ENCODE measurements at regions not wholly inside any gene's neighbourhood (a gene's known extent, or its start where the extent isn't known, plus 50 kb on each side); places are given as distances from the start of the nearest gene placed in this dataset.

DNA sequence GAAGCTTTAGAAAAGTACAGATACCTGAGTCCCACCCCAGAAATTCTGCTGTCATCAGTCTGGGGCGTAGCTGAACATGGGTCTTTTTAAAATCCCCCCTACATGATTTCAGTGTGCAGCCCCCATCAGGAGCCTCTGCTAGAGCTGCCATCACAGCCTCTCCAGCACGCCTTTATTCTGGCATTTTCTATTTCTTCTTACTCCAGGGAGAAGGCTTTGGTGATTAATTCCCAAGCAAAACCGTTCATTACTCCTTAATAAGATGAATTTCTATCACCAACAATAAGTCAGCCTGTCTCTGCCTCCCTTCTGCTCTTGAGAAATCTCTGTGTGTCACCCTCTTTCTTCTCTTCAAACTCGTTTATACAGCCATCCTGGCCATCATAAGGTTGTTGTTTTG is 160.3 kb downstream of the KATNAL1 start:
- CTCF ChIA-PET: interaction anchor here (0.6 to 1.2 kb wide), 2 partner anchors 14 to 21 kb away, joined by 3 to 5 read pairs; no protein-coding TSS in a partner anchor
- TF ChIP-seq, protein P1, sequence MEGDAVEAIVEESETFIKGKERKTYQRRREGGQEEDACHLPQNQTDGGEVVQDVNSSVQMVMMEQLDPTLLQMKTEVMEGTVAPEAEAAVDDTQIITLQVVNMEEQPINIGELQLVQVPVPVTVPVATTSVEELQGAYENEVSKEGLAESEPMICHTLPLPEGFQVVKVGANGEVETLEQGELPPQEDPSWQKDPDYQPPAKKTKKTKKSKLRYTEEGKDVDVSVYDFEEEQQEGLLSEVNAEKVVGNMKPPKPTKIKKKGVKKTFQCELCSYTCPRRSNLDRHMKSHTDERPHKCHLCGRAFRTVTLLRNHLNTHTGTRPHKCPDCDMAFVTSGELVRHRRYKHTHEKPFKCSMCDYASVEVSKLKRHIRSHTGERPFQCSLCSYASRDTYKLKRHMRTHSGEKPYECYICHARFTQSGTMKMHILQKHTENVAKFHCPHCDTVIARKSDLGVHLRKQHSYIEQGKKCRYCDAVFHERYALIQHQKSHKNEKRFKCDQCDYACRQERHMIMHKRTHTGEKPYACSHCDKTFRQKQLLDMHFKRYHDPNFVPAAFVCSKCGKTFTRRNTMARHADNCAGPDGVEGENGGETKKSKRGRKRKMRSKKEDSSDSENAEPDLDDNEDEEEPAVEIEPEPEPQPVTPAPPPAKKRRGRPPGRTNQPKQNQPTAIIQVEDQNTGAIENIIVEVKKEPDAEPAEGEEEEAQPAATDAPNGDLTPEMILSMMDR (IDR thresholded peaks at IDR 0.05; ENCODE audit: low read depth, low read length): no peak
- Histone ChIP-seq H3K4me3 (ENCODE audit: low read depth, low read length) (no peak overlapping the region), H3K27ac (ENCODE audit: low read depth, low read length) (no peak overlapping the region), H3K27me3 (ENCODE audit: control insufficient read depth, insufficient read depth, low read length) (peaks cover 6% of the 10 kb centered on the region), H3K9me3 (ENCODE audit: control insufficient read depth, insufficient read depth, low read length) (peaks cover 4% of the 10 kb centered on the region; the same call in 1 of the 2 replicates)
- POLR2A ChIA-PET: interaction anchor here (0.5 kb wide), 1 partner anchor 201 kb away, joined by 4 read pairs; no protein-coding TSS in a partner anchor
- DNase-seq (ENCODE audit: low read depth, low spot score): no peak

DNA sequence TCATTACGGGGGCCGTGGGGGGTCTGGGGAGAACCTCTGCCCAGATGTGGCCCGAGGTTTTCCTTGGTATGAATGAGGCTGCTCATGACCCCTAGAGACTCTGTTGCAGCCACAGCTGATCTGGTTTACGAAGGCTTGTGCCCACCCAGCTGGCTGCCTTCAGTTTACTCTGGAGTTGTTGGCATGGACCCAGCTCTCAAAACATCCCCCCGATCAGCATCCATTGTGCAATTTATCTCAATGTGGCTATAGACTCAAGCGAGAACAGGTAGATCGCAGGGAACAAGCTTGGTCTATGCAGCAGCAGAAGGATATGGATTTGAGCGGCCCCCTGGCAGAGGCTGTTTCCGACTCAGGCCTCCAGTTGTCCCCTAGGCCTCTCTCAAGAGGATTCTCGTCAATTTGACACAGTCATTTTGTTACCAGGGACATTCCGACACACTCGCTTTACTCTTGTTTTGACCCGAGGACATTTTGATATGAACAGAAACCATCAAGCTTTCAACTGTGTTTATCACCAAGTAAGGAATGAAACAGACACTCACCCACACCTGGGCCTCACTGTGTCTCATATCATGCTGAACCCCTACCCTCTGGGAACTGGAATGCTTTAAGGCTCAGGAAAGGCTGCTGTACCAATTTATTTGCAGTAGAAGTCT is 161.5 kb downstream of the KATNAL1 start:
- Histone ChIP-seq H3K4me3 (ENCODE audit: low read depth, low read length) (no peak overlapping the region), H3K9me3 (ENCODE audit: control insufficient read depth, insufficient read depth, low read length) (peaks cover 4% of the 10 kb centered on the region; the same call in 1 of the 2 replicates), H3K27ac (ENCODE audit: low read depth, low read length) (no peak overlapping the region), H3K27me3 (ENCODE audit: control insufficient read depth, insufficient read depth, low read length) (peaks cover 6% of the 10 kb centered on the region)
- DNase-seq (ENCODE audit: low read depth, low spot score): no peak
- TF ChIP-seq, protein P1 (IDR thresholded peaks at IDR 0.05; ENCODE audit: low read depth, low read length): no peak
- POLR2A ChIA-PET: no interaction called here
- CTCF ChIA-PET: interaction anchor here (0.6 to 1.1 kb wide), 2 partner anchors 14 to 296 kb away, joined by 4 to 7 read pairs; no protein-coding TSS in a partner anchor

DNA sequence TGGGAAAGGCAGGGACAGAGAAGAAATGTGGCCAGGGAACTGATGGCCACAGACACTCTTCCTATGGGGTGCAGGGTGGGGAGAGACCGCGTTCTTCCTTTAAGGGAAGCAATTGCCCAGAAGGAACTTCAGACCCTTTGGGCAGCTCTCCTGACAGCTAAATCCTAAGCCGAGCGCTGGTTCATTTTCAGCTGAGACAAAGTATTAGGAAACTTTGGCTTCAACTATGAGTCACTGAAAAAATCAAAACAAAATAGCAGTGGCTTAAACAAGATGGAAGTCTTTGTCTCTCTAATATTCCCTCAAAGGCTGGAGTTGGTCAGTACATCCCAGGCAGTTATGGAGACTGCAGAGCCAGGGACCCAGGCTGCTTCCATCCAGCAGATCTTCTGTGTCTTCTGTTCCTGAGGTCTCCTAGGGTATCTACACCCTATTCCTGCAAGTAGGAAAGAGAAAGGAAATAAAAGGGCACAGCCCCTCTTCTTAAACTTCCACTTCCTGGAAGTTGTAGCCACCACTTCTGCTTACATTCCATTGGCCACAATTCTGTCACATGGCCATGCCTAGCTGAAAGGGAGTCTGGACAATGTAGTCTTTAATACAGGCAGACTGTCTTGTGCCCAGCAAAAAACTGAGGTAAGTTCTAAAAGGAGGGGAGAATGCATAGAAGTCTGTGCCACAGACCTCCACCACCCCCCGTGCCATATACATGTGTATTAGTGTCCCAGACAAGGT is 163.5 kb downstream of the KATNAL1 start:
- Histone ChIP-seq H3K27ac (ENCODE audit: low read depth, low read length) (peak overlapping the region; percentile 99), H3K4me3 (ENCODE audit: low read depth, low read length) (no peak overlapping the region), H3K27me3 (ENCODE audit: control insufficient read depth, insufficient read depth, low read length) (no peaks in the 10 kb centered on the region), H3K9me3 (ENCODE audit: control insufficient read depth, insufficient read depth, low read length) (peaks cover 4% of the 10 kb centered on the region; the same call in 1 of the 2 replicates)
- TF ChIP-seq, protein P1 (IDR thresholded peaks at IDR 0.05; ENCODE audit: low read depth, low read length): no peak
- CTCF ChIA-PET: interaction anchor here (0.7 to 4.1 kb wide), 2 partner anchors 11 to 12 kb away, joined by 3 to 39 read pairs; no protein-coding TSS in a partner anchor
- POLR2A ChIA-PET: interaction anchor here (2.0 to 2.3 kb wide), 2 partner anchors 164 to 245 kb away, joined by 4 to 8 read pairs; partner anchors contain the start of gene KATNAL1
- DNase-seq (ENCODE audit: low read depth, low spot score): no peak

DNA sequence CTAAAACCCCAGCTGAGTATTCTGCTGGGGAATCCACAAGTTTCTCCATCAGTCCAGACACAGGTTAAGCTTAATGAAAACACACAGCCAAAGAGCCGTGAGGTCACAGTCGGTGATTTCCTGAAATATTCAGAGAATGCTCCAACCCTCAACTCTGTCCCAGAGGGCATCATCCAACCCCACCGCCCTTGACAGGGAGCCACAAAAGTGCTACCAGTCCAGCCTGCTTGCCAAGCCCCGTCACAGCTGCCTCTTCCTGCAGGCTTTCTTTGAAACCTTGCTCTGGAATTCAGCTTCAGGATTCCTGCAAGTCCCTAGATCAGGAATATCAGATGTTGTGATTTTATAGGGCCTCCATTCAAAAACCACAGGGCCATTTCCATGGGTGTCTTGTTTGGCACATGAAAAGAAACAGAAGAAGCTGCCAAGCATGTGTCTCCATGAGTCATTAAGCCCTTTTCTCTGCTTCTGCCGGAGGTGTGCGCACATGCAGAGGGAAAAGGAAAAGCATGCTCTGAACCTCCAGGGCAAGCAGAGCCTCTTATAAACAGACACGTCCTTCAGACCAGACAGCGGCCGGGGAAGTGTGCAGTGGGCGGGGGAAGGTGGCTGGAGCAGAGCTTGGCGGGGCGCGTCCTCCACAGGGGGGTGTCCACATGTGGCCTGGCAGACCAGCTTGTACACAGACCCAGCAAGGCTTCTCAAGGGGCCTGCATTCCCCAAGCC is 164.7 kb downstream of the KATNAL1 start:
- no peak overlapping the region for H3K4me3 ChIP-seq (ENCODE audit: low read depth, low read length)
- peaks cover 4% of the 10 kb centered on the region; the same call in 1 of the 2 replicates for H3K9me3 ChIP-seq (ENCODE audit: control insufficient read depth, insufficient read depth, low read length)
- CTCF ChIA-PET: interaction anchor here (1.4 to 4.1 kb wide), 2 partner anchors 11 to 902 kb away, joined by 3 to 39 read pairs; no protein-coding TSS in a partner anchor
- POLR2A ChIA-PET: interaction anchor here (0.5 to 2.3 kb wide), 13 partner anchors 15 to 728 kb away, joined by 3 to 8 read pairs (median 4); partner anchors contain the start of genes KATNAL1, UBE2L5 and USPL1
- DNase-seq (ENCODE audit: low read depth, low spot score): peak; percentile 97
- H3K27ac ChIP-seq (ENCODE audit: low read depth, low read length): peak overlapping the region; percentile 99
- TF ChIP-seq, protein P1 (IDR thresholded peaks at IDR 0.05; ENCODE audit: low read depth, low read length): no peak
- no peaks in the 10 kb centered on the region for H3K27me3 ChIP-seq (ENCODE audit: control insufficient read depth, insufficient read depth, low read length)

All from AG04450 (cell line).